Right atrium auricular region (tissue), 2 donors: ENCODE measurements at regions not wholly inside any gene's neighbourhood (a gene's known extent, or its start where the extent isn't known, plus 50 kb on each side); places are given as distances from the start of the nearest gene placed in this dataset.

Experiments
- DNase-seq: peaks from one replicate; pipeline ENCODE4 v3.0.0-alpha.2; 2019; ENCODE audit warnings: low spot score
- H3K27ac ChIP-seq, 2 donors: fragments of 200-600 bp; sonication (generic); 1 replicate in 1 of 2; 2 replicates in 1 of 2; pipeline ENCODE4 v1.5.1; 2016 to 2019
- H3K27me3 ChIP-seq, 2 donors: fragments of 200-600 bp; sonication (generic); one replicate each; pipeline versions ENCODE4 v1.5.1 to v1.6.0; 2017 to 2019
- H3K36me3 ChIP-seq: fragments of 200-600 bp; sonication (generic); one replicate; pipeline ENCODE4 v1.5.1; 2016
- H3K4me1 ChIP-seq, 2 donors: fragments of 200-600 bp; sonication (generic); one replicate each; pipeline versions ENCODE4 v1.5.1 to v1.6.0; 2017 to 2019
- H3K4me3 ChIP-seq, 2 donors: fragments of 200-600 bp; sonication (generic); 1 replicate in 1 of 2; 2 replicates in 1 of 2; pipeline ENCODE4 v1.5.1; 2017 to 2019; ENCODE audit warnings: mild to moderate bottlenecking in 1 of 2, moderate library complexity in 1 of 2
- H3K9me3 ChIP-seq, 2 donors: fragments of 200-600 bp; sonication (generic); one replicate each; pipeline ENCODE4 v1.5.1; 2019
- TF ChIP-seq, protein P1 (sequence below), 2 donors: fragments of 200-600 bp; sonication (generic); IDR thresholded peaks; one replicate each; pipeline ENCODE4 v1.5.1; 2019; ENCODE audit warnings: antibody characterized with exemption in 2 of 2

DNA sequence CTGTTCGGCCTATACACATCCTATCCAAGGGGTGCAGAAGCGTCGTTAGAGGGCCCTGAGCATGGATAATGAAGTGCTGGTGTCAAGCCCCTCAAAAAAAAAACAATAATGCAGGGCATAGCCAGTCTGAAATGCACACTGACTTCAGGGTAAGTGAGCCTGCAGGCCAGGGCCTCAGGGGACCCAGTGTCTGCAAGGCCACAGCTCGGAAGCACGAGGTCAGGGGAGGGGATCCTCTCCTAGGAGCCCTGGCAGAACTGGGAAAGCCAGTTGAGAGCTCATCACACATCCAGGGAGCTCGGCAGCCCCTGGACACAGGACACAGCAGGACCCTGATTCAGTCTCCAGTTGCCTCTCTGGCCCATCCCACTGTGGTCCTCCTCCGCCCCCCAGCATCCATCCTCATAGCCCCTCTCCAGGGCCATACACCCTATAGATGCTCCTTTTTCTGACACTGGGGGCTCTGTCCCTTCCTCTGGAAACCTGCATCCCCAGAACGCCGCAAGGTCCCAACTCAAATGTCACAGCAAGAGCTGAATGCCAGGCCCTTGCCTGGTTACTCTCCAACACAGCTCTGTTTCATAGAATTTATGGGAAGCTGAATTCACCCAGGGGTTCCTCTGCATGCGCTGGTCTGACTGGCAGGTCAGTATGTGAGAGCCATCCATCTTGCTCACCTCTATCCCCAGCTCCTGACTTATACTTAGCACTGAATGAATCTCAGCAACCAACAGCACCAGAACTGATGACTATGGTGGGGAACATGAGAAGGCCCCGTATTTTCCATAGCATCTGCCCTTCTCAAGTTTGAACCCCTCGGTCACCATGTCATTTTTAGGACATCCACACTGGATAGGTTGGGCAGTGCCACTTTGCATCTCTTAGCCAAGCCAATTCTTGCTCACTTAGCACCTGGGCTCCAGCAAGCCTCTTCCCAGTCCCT is 717.0 kb upstream of the IGFBP3 start:
- TF ChIP-seq, protein P1, sequence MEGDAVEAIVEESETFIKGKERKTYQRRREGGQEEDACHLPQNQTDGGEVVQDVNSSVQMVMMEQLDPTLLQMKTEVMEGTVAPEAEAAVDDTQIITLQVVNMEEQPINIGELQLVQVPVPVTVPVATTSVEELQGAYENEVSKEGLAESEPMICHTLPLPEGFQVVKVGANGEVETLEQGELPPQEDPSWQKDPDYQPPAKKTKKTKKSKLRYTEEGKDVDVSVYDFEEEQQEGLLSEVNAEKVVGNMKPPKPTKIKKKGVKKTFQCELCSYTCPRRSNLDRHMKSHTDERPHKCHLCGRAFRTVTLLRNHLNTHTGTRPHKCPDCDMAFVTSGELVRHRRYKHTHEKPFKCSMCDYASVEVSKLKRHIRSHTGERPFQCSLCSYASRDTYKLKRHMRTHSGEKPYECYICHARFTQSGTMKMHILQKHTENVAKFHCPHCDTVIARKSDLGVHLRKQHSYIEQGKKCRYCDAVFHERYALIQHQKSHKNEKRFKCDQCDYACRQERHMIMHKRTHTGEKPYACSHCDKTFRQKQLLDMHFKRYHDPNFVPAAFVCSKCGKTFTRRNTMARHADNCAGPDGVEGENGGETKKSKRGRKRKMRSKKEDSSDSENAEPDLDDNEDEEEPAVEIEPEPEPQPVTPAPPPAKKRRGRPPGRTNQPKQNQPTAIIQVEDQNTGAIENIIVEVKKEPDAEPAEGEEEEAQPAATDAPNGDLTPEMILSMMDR (IDR thresholded peaks at IDR 0.05) = no peak
- DNase-seq = no peak
- no peak overlapping the region for H3K27ac ChIP-seq
- no peaks in the 10 kb centered on the region for H3K36me3 ChIP-seq
- H3K9me3 ChIP-seq = no peaks in the 10 kb centered on the region
- no peaks in the 10 kb centered on the region for H3K4me1 ChIP-seq
- H3K27me3 ChIP-seq = no peaks in the 10 kb centered on the region
- no peak overlapping the region for H3K4me3 ChIP-seq

DNA sequence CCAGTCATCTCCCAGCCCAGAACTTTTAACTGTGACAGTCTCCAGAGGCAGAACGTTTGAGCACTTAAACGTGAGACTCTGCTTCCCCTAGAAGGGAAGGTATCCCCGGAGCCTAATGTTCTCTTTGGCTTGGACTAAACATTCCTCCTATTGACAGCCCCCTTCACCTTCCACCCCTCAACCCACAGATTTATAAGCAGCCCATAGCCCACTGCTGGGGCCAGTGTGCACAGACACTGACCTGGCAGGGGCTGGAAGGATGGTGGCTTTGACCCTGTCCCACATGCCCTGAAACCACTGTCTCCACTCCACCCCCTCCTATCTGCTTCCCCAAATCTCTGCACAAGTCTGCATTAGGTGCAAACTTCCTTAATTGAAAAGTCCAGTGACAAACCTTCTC is 715.0 kb upstream of the IGFBP3 start:
- Histone ChIP-seq H3K9me3 (no peaks in the 10 kb centered on the region), H3K27ac (no peak overlapping the region), H3K27me3 (no peaks in the 10 kb centered on the region), H3K4me1 (no peaks in the 10 kb centered on the region), H3K36me3 (no peaks in the 10 kb centered on the region), H3K4me3 (no peak overlapping the region)
- DNase-seq = no peak
- TF ChIP-seq, protein P1 (IDR thresholded peaks at IDR 0.05) = no peak

DNA sequence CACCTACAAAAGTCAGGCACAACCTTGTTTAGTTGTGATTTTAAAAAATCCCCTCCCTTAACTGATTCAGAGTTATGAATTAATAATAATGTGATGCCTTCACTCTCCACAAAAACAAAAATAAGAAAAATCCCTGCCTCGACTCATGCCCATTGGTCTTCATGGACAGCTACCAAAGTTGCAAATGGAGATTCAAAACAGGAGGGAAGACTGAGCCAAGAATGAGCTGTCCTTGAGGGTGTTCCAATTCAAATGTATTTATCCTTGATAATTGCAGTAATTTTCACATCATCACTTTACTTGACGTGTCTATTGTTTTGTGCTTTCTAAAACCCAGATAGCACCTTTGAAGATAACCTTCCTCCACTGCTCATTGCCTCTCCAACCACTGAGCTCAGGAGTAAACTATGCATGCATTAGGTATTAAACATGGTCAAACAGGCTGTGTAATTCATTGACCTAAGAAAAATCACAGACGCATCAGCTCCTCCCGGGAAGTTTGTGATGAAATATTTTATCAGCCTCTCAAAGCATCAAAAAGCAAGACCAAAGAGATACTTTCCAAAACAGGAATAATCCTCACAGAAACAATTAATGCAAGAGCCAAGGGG is 712.7 kb upstream of the IGFBP3 start:
- Histone ChIP-seq H3K27me3 (no peaks in the 10 kb centered on the region), H3K4me3 (no peak overlapping the region), H3K4me1 (no peaks in the 10 kb centered on the region), H3K9me3 (no peaks in the 10 kb centered on the region), H3K36me3 (no peaks in the 10 kb centered on the region), H3K27ac (no peak overlapping the region)
- DNase-seq = no peak
- TF ChIP-seq, protein P1 (IDR thresholded peaks at IDR 0.05) = no peak

DNA sequence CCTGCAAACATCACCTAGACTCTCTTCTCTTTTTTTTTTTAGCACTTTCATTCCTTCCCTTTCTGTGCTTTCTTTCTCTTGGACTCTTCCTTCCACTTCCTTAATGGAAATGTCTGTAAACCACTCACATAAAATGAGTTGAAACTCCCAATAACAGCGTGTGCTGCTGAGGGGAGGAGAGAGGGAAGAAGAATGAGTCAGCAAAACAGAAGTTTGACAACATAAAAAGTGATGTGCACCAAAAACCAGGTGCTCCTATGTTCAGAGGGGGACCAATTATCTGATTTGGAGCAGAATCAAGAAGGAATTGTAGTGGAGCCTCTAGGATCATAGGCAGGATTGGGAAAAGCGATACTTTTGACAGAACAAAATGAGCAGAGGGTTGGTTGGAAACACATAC is 712.1 kb upstream of the IGFBP3 start:
- no peak for DNase-seq
- TF ChIP-seq, protein P1 (IDR thresholded peaks at IDR 0.05) = no peak
- H3K9me3 ChIP-seq = no peaks in the 10 kb centered on the region
- H3K36me3 ChIP-seq = no peaks in the 10 kb centered on the region
- no peak overlapping the region for H3K27ac ChIP-seq
- H3K27me3 ChIP-seq = no peaks in the 10 kb centered on the region
- no peaks in the 10 kb centered on the region for H3K4me1 ChIP-seq
- H3K4me3 ChIP-seq = no peak overlapping the region

DNA sequence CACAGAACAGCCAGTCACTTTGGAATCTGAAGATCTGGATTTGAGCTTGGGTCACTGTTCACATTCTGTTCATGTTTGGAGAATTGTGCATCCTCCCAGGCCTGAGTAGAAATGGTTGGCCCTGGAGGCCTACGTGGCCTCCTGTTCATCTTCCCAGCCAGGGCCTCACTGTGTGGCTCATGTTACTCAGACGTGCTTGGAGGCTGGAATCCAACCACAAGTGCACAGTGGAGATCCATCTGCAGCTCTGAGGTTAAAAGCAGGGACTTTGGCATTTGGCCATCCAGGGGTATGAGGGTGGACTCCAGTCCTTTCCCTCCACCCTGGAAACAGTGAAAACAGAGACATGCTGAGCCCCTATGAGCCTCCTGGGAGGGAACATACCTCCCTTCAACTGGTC is 709.0 kb upstream of the IGFBP3 start:
- no peak for DNase-seq
- TF ChIP-seq, protein P1 (IDR thresholded peaks at IDR 0.05) = no peak
- no peak overlapping the region for H3K27ac ChIP-seq
- H3K9me3 ChIP-seq = no peaks in the 10 kb centered on the region
- H3K4me3 ChIP-seq = no peak overlapping the region
- H3K4me1 ChIP-seq = no peaks in the 10 kb centered on the region
- H3K27me3 ChIP-seq = no peaks in the 10 kb centered on the region
- no peaks in the 10 kb centered on the region for H3K36me3 ChIP-seq
